ENCODE measurements at regions not wholly inside any gene's neighbourhood (a gene's known extent, or its start where the extent isn't known, plus 50 kb on each side); places are given as distances from the start of the nearest gene placed in this dataset.

GRCh38 chr5:166845044-166845443 is 1446.4 kb upstream of the WWC1 start:
- H3K4me3 ChIP-seq (ENCODE audit: low read length), result no peak overlapping the region
- TF ChIP-seq ZNF274 (IDR thresholded peaks at IDR 0.05; ENCODE audit: low read depth, low read length), result no peak

GRCh38 chr5:166856791-166857190 is 1434.7 kb upstream of the WWC1 start:
- TF ChIP-seq ZNF274 (IDR thresholded peaks at IDR 0.05; ENCODE audit: low read depth, low read length), result no peak
- H3K4me3 ChIP-seq (ENCODE audit: low read length), result no peak overlapping the region

GRCh38 chr5:166860426-166860825 is 1431.0 kb upstream of the WWC1 start:
- no peak overlapping the region for H3K4me3 ChIP-seq (ENCODE audit: low read length)
- TF ChIP-seq ZNF274 (IDR thresholded peaks at IDR 0.05; ENCODE audit: low read depth, low read length), result no peak

GRCh38 chr5:166862581-166862980 is 1428.9 kb upstream of the WWC1 start:
- no peak for TF ChIP-seq ZNF274 (IDR thresholded peaks at IDR 0.05; ENCODE audit: low read depth, low read length)
- no peak overlapping the region for H3K4me3 ChIP-seq (ENCODE audit: low read length)

- TF ChIP-seq ZNF274 (IDR thresholded peaks at IDR 0.05; ENCODE audit: low read depth, low read length), result no peak
- no peak overlapping the region for H3K4me3 ChIP-seq (ENCODE audit: low read length)
These were observed 1426.2 kb upstream of the WWC1 start for GRCh38 chr5:166865206-166865605.

GRCh38 chr5:166880456-166880855 is 1411.0 kb upstream of the WWC1 start:
- no peak for TF ChIP-seq ZNF274 (IDR thresholded peaks at IDR 0.05; ENCODE audit: low read depth, low read length)

GRCh38 chr5:166881802-166882201 is 1409.6 kb upstream of the WWC1 start:
- no peak overlapping the region for H3K4me3 ChIP-seq (ENCODE audit: low read length)
- TF ChIP-seq ZNF274 (IDR thresholded peaks at IDR 0.05; ENCODE audit: low read depth, low read length), result no peak

More at GRCh38 chr5:166880456-166880855, 1411.0 kb upstream of the WWC1 start:
- H3K4me3 ChIP-seq (ENCODE audit: low read length), result no peak overlapping the region

- TF ChIP-seq ZNF274 (IDR thresholded peaks at IDR 0.05; ENCODE audit: low read depth, low read length), result no peak
- no peak overlapping the region for H3K4me3 ChIP-seq (ENCODE audit: low read length)
These were observed 1408.4 kb upstream of the WWC1 start for GRCh38 chr5:166883016-166883415.

- TF ChIP-seq ZNF274 (IDR thresholded peaks at IDR 0.05; ENCODE audit: low read depth, low read length), result no peak
- no peak overlapping the region for H3K4me3 ChIP-seq (ENCODE audit: low read length)
These were observed 1393.3 kb upstream of the WWC1 start for GRCh38 chr5:166898166-166898565.

GRCh38 chr5:166899343-166899742 is 1392.1 kb upstream of the WWC1 start:
- H3K4me3 ChIP-seq (ENCODE audit: low read length), result no peak overlapping the region
- TF ChIP-seq ZNF274 (IDR thresholded peaks at IDR 0.05; ENCODE audit: low read depth, low read length), result no peak

GRCh38 chr5:166904571-166904970 is 1386.9 kb upstream of the WWC1 start:
- no peak overlapping the region for H3K4me3 ChIP-seq (ENCODE audit: low read length)
- TF ChIP-seq ZNF274 (IDR thresholded peaks at IDR 0.05; ENCODE audit: low read depth, low read length), result no peak

- no peak overlapping the region for H3K4me3 ChIP-seq (ENCODE audit: low read length)
- no peak for TF ChIP-seq ZNF274 (IDR thresholded peaks at IDR 0.05; ENCODE audit: low read depth, low read length)
These were observed 1384.3 kb upstream of the WWC1 start for GRCh38 chr5:166906991-166907713.

- no peak for TF ChIP-seq ZNF274 (IDR thresholded peaks at IDR 0.05; ENCODE audit: low read depth, low read length)
- no peak overlapping the region for H3K4me3 ChIP-seq (ENCODE audit: low read length)
These were observed 1382.4 kb upstream of the WWC1 start for GRCh38 chr5:166909040-166909439.

GRCh38 chr5:166909926-166910325 is 1381.5 kb upstream of the WWC1 start:
- TF ChIP-seq ZNF274 (IDR thresholded peaks at IDR 0.05; ENCODE audit: low read depth, low read length), result no peak

GRCh38 chr5:166910995-166911394 is 1380.5 kb upstream of the WWC1 start:
- no peak for TF ChIP-seq ZNF274 (IDR thresholded peaks at IDR 0.05; ENCODE audit: low read depth, low read length)
- no peak overlapping the region for H3K4me3 ChIP-seq (ENCODE audit: low read length)

More at GRCh38 chr5:166909926-166910325, 1381.5 kb upstream of the WWC1 start:
- no peak overlapping the region for H3K4me3 ChIP-seq (ENCODE audit: low read length)

GRCh38 chr5:166916021-166916420 is 1375.4 kb upstream of the WWC1 start:
- no peak overlapping the region for H3K4me3 ChIP-seq (ENCODE audit: low read length)
- TF ChIP-seq ZNF274 (IDR thresholded peaks at IDR 0.05; ENCODE audit: low read depth, low read length), result no peak
